ENCODE measurements at regions not wholly inside any gene's neighbourhood (a gene's known extent, or its start where the extent isn't known, plus 50 kb on each side); places are given as distances from the start of the nearest gene placed in this dataset.

- POLR2A ChIA-PET (ENCODE audit: low non-redundant PET) = no interaction called here
- no peak for TF ChIP-seq CTCF (conservative IDR thresholded peaks at IDR 0.05; ENCODE audit: low read depth)
- H3K27ac ChIP-seq = no peak overlapping the region
- DNase-seq (ENCODE audit: low spot score) = no peak
- CTCF ChIA-PET = interaction anchor here (0.5 kb wide), 1 partner anchor 9 kb away, joined by 3 read pairs; no protein-coding TSS in a partner anchor
Observed at GRCh38 chr21:27793901-27794300, 827.0 kb upstream of the ADAMTS5 start.

- no peak for TF ChIP-seq CTCF (conservative IDR thresholded peaks at IDR 0.05; ENCODE audit: low read depth)
- no peak overlapping the region for H3K27ac ChIP-seq
- DNase-seq (ENCODE audit: low spot score) = no peak
- ChIA-PET CTCF (interaction anchor here (0.7 kb wide), 1 partner anchor 941 kb away, joined by 3 read pairs; no protein-coding TSS in a partner anchor), POLR2A (ENCODE audit: low non-redundant PET) (no interaction called here)
Observed at GRCh38 chr21:27787046-27787445, 820.2 kb upstream of the ADAMTS5 start.

GRCh38 chr21:27779606-27780005, 812.7 kb upstream of the ADAMTS5 start:
- CTCF ChIA-PET = no interaction called here

GRCh38 chr21:27776925-27777553, 810.2 kb upstream of the ADAMTS5 start:
- TF ChIP-seq CTCF (conservative IDR thresholded peaks at IDR 0.05; ENCODE audit: low read depth) = no peak
- ChIA-PET CTCF (no interaction called here), POLR2A (ENCODE audit: low non-redundant PET) (no interaction called here)
- DNase-seq (ENCODE audit: low spot score) = no peak
- H3K27ac ChIP-seq = no peak overlapping the region

More at GRCh38 chr21:27779606-27780005, 812.7 kb upstream of the ADAMTS5 start:
- TF ChIP-seq CTCF (conservative IDR thresholded peaks at IDR 0.05; ENCODE audit: low read depth) = no peak
- POLR2A ChIA-PET (ENCODE audit: low non-redundant PET) = no interaction called here
- no peak for DNase-seq (ENCODE audit: low spot score)
- no peak overlapping the region for H3K27ac ChIP-seq

- ChIA-PET POLR2A (ENCODE audit: low non-redundant PET) (no interaction called here), CTCF (interaction anchor here (0.6 kb wide), 1 partner anchor 10 kb away, joined by 3 read pairs; no protein-coding TSS in a partner anchor)
- H3K27ac ChIP-seq = no peak overlapping the region
- DNase-seq (ENCODE audit: low spot score) = no peak
- no peak for TF ChIP-seq CTCF (conservative IDR thresholded peaks at IDR 0.05; ENCODE audit: low read depth)
Observed at GRCh38 chr21:27772816-27773215, 805.9 kb upstream of the ADAMTS5 start.

GRCh38 chr21:27771938-27772483, 805.1 kb upstream of the ADAMTS5 start:
- CTCF ChIA-PET = no interaction called here
- no peak for DNase-seq (ENCODE audit: low spot score)
- POLR2A ChIA-PET (ENCODE audit: low non-redundant PET) = no interaction called here
- no peak for TF ChIP-seq CTCF (conservative IDR thresholded peaks at IDR 0.05; ENCODE audit: low read depth)
- H3K27ac ChIP-seq = no peak overlapping the region

Measured in RWPE1 (cell line).